Right lobe of liver (tissue), 6 donors: ENCODE measurements at regions not wholly inside any gene's neighbourhood (a gene's known extent, or its start where the extent isn't known, plus 50 kb on each side); places are given as distances from the start of the nearest gene placed in this dataset.

Source experiments
- ATAC-seq, 4 donors: fragments of 200-7000 bp; cut with Tn5 transposase; one replicate each; pipeline ENCODE4 v1.9.1; 2020; ENCODE audit warnings: mild to moderate bottlenecking in 4 of 4, moderate library complexity in 4 of 4
- DNase-seq, 3 donors: peaks; one replicate each; pipeline ENCODE4 v3.0.0-alpha.2; 2020
- H3K27ac ChIP-seq, 3 donors: fragments of 200-600 bp; one replicate each; pipeline ENCODE4 v1.8.0; 2022
- H3K27me3 ChIP-seq, 2 donors: fragments of 200-600 bp; one replicate each; pipeline ENCODE4 v1.8.0; 2022
- H3K36me3 ChIP-seq, 4 donors: fragments of 200-600 bp; sonication (generic) in 1 of 4; one replicate each; pipeline versions ENCODE4 v1.5.1 to v1.8.0; 2017 to 2022; ENCODE audit warnings: control low read depth in 1 of 4
- H3K4me1 ChIP-seq, 4 donors: fragments of 200-600 bp; sonication (generic) in 1 of 4; one replicate each; pipeline versions ENCODE4 v1.5.1 to v1.8.0; 2017 to 2022; ENCODE audit warnings: control low read depth in 1 of 4
- H3K4me3 ChIP-seq, 3 donors: fragments of 200-600 bp; one replicate each; pipeline ENCODE4 v1.8.0; 2022
- H3K9me3 ChIP-seq, 4 donors: fragments of 200-600 bp; sonication (generic) in 1 of 4; one replicate each; pipeline versions ENCODE4 v1.5.1 to v1.8.0; 2017 to 2022; ENCODE audit warnings: control low read depth in 1 of 4
- POLR2A ChIP-seq: fragments of 450-650 bp; IDR thresholded peaks from one replicate; pipeline ENCODE4 v1.6.1; 2017; ENCODE audit warnings: antibody characterized with exemption, mild to moderate bottlenecking
- WGBS: methylation state at CpG from one replicate; pipeline ENCODE4 v1.1.6; 2018; ENCODE audit warnings: low coverage, low lambda C conversion rate; ENCODE audit not compliant: insufficient coverage; ENCODE audit errors: missing lambda C conversion rate; 5-methylcytosine and 5-hydroxymethylcytosine counted together
- intact Hi-C, 2 donors: fragments of 100-400 bp; cut with DNase I; formaldehyde crosslinking; loops; one replicate each; pipeline versions ENCODE4 v1.11.2 to v1.14.1; 2022
- TF ChIP-seq, protein P1 (sequence below), 4 donors: fragments of 200-600 bp in 3 of 4; fragments of 450-650 bp in 1 of 4; IDR thresholded peaks; one replicate each; pipeline versions ENCODE4 v1.5.1 to v1.8.0; 2016 to 2022; ENCODE audit warnings: antibody characterized with exemption in 4 of 4, mild to moderate bottlenecking in 2 of 4
- donor health status: DM: no; HTN: yes; CAD: no.
- donor health status: DM: no; HTN: no; CAD: no.
- donor health status: DM: no; HTN: no; CAD: no.
- donor health status: DM: no; HTN: yes; CAD: no.
- donor health status: DM: no; HTN: yes; CAD: no.

DNA sequence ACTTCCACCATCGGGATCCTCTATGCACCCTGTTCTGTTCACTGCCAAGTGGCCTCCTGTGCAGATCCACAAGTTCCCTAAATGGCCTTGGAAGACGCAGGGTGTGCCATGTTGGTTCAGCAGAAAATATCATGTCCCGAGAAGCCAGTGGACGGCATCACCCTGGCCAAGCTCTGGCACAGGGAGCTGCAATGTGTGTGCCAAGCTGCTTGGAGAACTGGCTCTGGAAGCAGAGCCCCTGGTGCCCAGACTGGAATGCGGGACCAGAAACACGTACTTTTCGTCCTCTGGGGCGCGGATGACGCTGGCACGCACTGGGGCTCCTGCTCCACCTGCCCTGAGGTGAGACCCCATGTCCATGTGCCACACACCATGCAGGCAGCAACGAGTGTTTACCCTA, 124.7 kb upstream of the CARD11 start:
- intact Hi-C loops: no loop called here
- DNase-seq (no peak), ATAC-seq (no peak)
- no peaks in the 10 kb centered on the region for H3K9me3 ChIP-seq
- no peaks in the 10 kb centered on the region for H3K36me3 ChIP-seq
- no peak overlapping the region for H3K27ac ChIP-seq
- 91% methylated on average over 1 of the region's 12 CpGs for WGBS
- H3K4me3 ChIP-seq: no peak overlapping the region
- no peaks in the 10 kb centered on the region for H3K4me1 ChIP-seq
- TF ChIP-seq POLR2A: no peak
- TF ChIP-seq, protein P1, sequence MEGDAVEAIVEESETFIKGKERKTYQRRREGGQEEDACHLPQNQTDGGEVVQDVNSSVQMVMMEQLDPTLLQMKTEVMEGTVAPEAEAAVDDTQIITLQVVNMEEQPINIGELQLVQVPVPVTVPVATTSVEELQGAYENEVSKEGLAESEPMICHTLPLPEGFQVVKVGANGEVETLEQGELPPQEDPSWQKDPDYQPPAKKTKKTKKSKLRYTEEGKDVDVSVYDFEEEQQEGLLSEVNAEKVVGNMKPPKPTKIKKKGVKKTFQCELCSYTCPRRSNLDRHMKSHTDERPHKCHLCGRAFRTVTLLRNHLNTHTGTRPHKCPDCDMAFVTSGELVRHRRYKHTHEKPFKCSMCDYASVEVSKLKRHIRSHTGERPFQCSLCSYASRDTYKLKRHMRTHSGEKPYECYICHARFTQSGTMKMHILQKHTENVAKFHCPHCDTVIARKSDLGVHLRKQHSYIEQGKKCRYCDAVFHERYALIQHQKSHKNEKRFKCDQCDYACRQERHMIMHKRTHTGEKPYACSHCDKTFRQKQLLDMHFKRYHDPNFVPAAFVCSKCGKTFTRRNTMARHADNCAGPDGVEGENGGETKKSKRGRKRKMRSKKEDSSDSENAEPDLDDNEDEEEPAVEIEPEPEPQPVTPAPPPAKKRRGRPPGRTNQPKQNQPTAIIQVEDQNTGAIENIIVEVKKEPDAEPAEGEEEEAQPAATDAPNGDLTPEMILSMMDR (IDR thresholded peaks at IDR 0.05): no peak
- no peaks in the 10 kb centered on the region for H3K27me3 ChIP-seq

- Histone ChIP-seq H3K36me3 (no peaks in the 10 kb centered on the region), H3K4me1 (no peaks in the 10 kb centered on the region), H3K27me3 (no peaks in the 10 kb centered on the region), H3K9me3 (no peaks in the 10 kb centered on the region), H3K4me3 (no peak overlapping the region), H3K27ac (no peak overlapping the region)
- intact Hi-C loops: no loop called here
- TF ChIP-seq, protein P1 (IDR thresholded peaks at IDR 0.05): no peak
- no peak for ATAC-seq
- WGBS: 74% methylated on average over 7 of the region's 10 CpGs
- DNase-seq: no peak
These were observed 125.2 kb upstream of the CARD11 start for GRCh38 chr7:3168869-3169268.

DNA sequence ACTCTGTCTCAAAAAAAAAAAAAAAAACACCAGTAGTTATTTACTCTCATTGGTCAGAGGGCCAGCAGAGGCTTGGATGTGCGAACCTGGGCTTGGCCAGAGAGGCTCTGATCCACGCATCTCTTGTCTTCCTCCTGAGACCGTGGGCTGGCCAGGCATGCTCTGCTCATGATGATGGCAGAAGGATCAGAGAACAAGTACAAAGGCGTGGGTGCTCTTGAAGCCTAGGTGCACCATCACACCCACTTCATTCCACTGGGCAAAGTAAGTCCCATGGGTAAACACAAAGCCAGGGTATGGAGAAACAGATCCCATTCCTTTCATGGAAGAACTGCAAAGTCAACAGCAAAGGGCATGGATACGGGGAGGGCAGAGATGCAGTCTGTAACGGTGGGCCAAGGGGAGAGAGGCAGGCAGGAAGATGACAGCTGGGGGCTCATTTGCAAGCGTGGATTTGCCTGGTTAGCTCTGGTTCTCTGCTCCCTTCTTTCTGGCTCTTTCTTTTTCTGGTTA, 128.2 kb upstream of the SDK1 start:
- Histone ChIP-seq H3K9me3 (no peaks in the 10 kb centered on the region), H3K36me3 (no peaks in the 10 kb centered on the region), H3K27me3 (no peaks in the 10 kb centered on the region), H3K4me1 (no peaks in the 10 kb centered on the region), H3K4me3 (no peak overlapping the region), H3K27ac (no peak overlapping the region)
- TF ChIP-seq, protein P1 (IDR thresholded peaks at IDR 0.05): no peak
- no peak for TF ChIP-seq POLR2A
- DNase-seq (no peak), ATAC-seq (no peak)
- 41% methylated on average over 5 of the region's 7 CpGs for WGBS
- intact Hi-C loops: no loop called here

GRCh38 chr7:3174515-3175284, 126.4 kb upstream of the SDK1 start:
- no peaks in the 10 kb centered on the region for H3K36me3 ChIP-seq
- no peaks in the 10 kb centered on the region for H3K27me3 ChIP-seq
- TF ChIP-seq, protein P1 (IDR thresholded peaks at IDR 0.05): no peak
- TF ChIP-seq POLR2A: no peak
- H3K27ac ChIP-seq: no peak overlapping the region
- ATAC-seq: no peak
- no peaks in the 10 kb centered on the region for H3K4me1 ChIP-seq
- H3K9me3 ChIP-seq: no peaks in the 10 kb centered on the region
- WGBS: 76% methylated on average over 15 of the region's 15 CpGs
- intact Hi-C loops: no loop called here
- no peak for DNase-seq
- no peak overlapping the region for H3K4me3 ChIP-seq
